ENCODE measurements at regions not wholly inside any gene's neighbourhood (a gene's known extent, or its start where the extent isn't known, plus 50 kb on each side); places are given as distances from the start of the nearest gene placed in this dataset.

- no peaks in the 10 kb centered on the region for H3K27me3 Mint-ChIP-seq (ENCODE audit: low read depth)
- H3K27ac Mint-ChIP-seq (ENCODE audit: unreplicated experiment) = no peak overlapping the region
These were observed 317.2 kb downstream of the TSN start for GRCh38 chr2:122072666-122073065.

GRCh38 chr2:122074201-122074600 lies 318.8 kb downstream of the TSN start:
- H3K9me3 Mint-ChIP-seq (ENCODE audit: low read depth) = no peaks in the 10 kb centered on the region
- no peaks in the 10 kb centered on the region for H3K36me3 Mint-ChIP-seq (ENCODE audit: low read depth)
- no peak for TF ChIP-seq CTCF (IDR thresholded peaks at IDR 0.05)
- H3K4me3 Mint-ChIP-seq (ENCODE audit: unreplicated experiment) = no peak overlapping the region
- H3K27ac Mint-ChIP-seq (ENCODE audit: unreplicated experiment) = no peak overlapping the region
- peaks cover 20% of the 10 kb centered on the region for H3K4me1 Mint-ChIP-seq (ENCODE audit: low read depth)
- DNase-seq (ENCODE audit: low spot score) = no peak
- H3K27me3 Mint-ChIP-seq (ENCODE audit: low read depth) = no peaks in the 10 kb centered on the region

More at GRCh38 chr2:122072666-122073065, 317.2 kb downstream of the TSN start:
- DNase-seq (ENCODE audit: low spot score) = no peak
- Mint-ChIP-seq H3K36me3 (ENCODE audit: low read depth) (no peaks in the 10 kb centered on the region), H3K4me3 (ENCODE audit: unreplicated experiment) (no peak overlapping the region), H3K9me3 (ENCODE audit: low read depth) (no peaks in the 10 kb centered on the region), H3K4me1 (ENCODE audit: low read depth) (peaks cover 20% of the 10 kb centered on the region)
- no peak for TF ChIP-seq CTCF (IDR thresholded peaks at IDR 0.05)

GRCh38 chr2:122075381-122075780 lies 319.9 kb downstream of the TSN start:
- no peaks in the 10 kb centered on the region for H3K36me3 Mint-ChIP-seq (ENCODE audit: low read depth)
- no peak for DNase-seq (ENCODE audit: low spot score)
- no peak for TF ChIP-seq CTCF (IDR thresholded peaks at IDR 0.05)
- H3K9me3 Mint-ChIP-seq (ENCODE audit: low read depth) = no peaks in the 10 kb centered on the region
- no peaks in the 10 kb centered on the region for H3K27me3 Mint-ChIP-seq (ENCODE audit: low read depth)
- H3K27ac Mint-ChIP-seq (ENCODE audit: unreplicated experiment) = no peak overlapping the region
- no peak overlapping the region for H3K4me3 Mint-ChIP-seq (ENCODE audit: unreplicated experiment)
- H3K4me1 Mint-ChIP-seq (ENCODE audit: low read depth) = peaks cover 16% of the 10 kb centered on the region

GRCh38 chr2:122077114-122077513 lies 321.7 kb downstream of the TSN start:
- DNase-seq (ENCODE audit: low spot score) = no peak
- H3K9me3 Mint-ChIP-seq (ENCODE audit: low read depth) = no peaks in the 10 kb centered on the region

GRCh38 chr2:122077771-122078170 lies 322.3 kb downstream of the TSN start:
- Mint-ChIP-seq H3K36me3 (ENCODE audit: low read depth) (no peaks in the 10 kb centered on the region), H3K9me3 (ENCODE audit: low read depth) (no peaks in the 10 kb centered on the region), H3K27me3 (ENCODE audit: low read depth) (peaks cover 6% of the 10 kb centered on the region), H3K27ac (ENCODE audit: unreplicated experiment) (no peak overlapping the region), H3K4me1 (ENCODE audit: low read depth) (peaks cover 6% of the 10 kb centered on the region), H3K4me3 (ENCODE audit: unreplicated experiment) (no peak overlapping the region)
- DNase-seq (ENCODE audit: low spot score) = no peak
- TF ChIP-seq CTCF (IDR thresholded peaks at IDR 0.05) = no peak

More at GRCh38 chr2:122077114-122077513, 321.7 kb downstream of the TSN start:
- Mint-ChIP-seq H3K36me3 (ENCODE audit: low read depth) (no peaks in the 10 kb centered on the region), H3K4me1 (ENCODE audit: low read depth) (peaks cover 12% of the 10 kb centered on the region), H3K4me3 (ENCODE audit: unreplicated experiment) (no peak overlapping the region), H3K27me3 (ENCODE audit: low read depth) (peaks cover 4% of the 10 kb centered on the region), H3K27ac (ENCODE audit: unreplicated experiment) (no peak overlapping the region)
- TF ChIP-seq CTCF (IDR thresholded peaks at IDR 0.05) = no peak

Measured in chondrocyte (in vitro differentiated cells).